ENCODE measurements at regions not wholly inside any gene's neighbourhood (a gene's known extent, or its start where the extent isn't known, plus 50 kb on each side); places are given as distances from the start of the nearest gene placed in this dataset.

DNA sequence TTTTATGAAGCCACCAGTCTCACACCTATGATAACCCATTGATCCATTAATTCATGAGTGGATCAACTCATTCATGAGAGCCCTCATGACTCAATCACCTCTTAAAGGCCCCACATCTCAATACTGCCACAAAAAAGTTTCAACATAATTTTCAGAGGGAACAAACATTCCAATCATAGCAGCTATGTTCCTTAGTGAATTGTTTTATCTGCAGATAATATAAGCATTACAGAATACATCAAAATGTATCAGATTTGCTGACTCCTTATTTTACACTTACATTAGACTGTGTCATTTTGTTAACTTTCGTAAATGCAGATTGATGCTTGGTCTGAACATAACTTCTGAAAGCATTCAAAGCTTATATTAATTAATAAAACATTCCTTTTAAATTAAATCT, 155.3 kb upstream of the MBNL1 start:
- intact Hi-C loops (cut with DNase I) = no loop called here
- DNase-seq = no peak
- Histone ChIP-seq H3K9ac (ENCODE audit: low read depth in 2 of 2, low read length in 2 of 2) (no peak overlapping the region), H3K9me3 (no peaks in the 10 kb centered on the region), H3K27ac (no peak overlapping the region), H3K27me3 (no peaks in the 10 kb centered on the region), H3K4me1 (no peaks in the 10 kb centered on the region), H3K4me3 (no peak overlapping the region), H3K36me3 (no peaks in the 10 kb centered on the region)
- TF ChIP-seq, protein P1, sequence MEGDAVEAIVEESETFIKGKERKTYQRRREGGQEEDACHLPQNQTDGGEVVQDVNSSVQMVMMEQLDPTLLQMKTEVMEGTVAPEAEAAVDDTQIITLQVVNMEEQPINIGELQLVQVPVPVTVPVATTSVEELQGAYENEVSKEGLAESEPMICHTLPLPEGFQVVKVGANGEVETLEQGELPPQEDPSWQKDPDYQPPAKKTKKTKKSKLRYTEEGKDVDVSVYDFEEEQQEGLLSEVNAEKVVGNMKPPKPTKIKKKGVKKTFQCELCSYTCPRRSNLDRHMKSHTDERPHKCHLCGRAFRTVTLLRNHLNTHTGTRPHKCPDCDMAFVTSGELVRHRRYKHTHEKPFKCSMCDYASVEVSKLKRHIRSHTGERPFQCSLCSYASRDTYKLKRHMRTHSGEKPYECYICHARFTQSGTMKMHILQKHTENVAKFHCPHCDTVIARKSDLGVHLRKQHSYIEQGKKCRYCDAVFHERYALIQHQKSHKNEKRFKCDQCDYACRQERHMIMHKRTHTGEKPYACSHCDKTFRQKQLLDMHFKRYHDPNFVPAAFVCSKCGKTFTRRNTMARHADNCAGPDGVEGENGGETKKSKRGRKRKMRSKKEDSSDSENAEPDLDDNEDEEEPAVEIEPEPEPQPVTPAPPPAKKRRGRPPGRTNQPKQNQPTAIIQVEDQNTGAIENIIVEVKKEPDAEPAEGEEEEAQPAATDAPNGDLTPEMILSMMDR (IDR thresholded peaks at IDR 0.05) = no peak

DNA sequence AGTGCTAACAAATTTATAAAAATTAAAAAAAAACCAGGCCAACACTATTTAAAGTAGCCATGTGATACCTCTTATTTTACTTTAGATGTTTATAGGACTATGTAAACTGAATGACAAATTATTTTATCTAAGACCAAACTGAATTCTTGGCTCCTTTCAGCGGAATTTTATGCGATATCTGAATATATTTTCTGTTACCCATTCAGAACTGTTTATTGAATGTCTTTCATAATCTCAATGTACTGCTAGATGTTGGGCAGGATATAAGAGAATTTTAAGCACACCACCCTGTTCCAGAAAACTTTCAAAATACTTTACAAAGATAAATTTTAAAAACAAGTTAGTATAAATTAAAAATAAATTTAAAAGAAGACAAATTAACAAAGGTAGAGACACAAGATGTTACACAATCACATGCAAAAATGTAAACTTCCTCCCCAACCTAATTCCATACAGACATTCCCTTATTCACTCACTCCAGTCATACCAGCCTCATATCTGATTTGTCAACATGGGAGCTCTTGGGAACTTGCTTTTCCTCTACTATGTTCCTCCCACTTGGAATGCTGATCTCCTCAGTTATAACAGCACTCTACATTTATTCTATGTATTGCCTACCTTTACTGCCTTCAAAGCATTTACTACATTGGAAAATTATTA, 154.6 kb upstream of the MBNL1 start:
- intact Hi-C loops (cut with DNase I) = no loop called here

DNA sequence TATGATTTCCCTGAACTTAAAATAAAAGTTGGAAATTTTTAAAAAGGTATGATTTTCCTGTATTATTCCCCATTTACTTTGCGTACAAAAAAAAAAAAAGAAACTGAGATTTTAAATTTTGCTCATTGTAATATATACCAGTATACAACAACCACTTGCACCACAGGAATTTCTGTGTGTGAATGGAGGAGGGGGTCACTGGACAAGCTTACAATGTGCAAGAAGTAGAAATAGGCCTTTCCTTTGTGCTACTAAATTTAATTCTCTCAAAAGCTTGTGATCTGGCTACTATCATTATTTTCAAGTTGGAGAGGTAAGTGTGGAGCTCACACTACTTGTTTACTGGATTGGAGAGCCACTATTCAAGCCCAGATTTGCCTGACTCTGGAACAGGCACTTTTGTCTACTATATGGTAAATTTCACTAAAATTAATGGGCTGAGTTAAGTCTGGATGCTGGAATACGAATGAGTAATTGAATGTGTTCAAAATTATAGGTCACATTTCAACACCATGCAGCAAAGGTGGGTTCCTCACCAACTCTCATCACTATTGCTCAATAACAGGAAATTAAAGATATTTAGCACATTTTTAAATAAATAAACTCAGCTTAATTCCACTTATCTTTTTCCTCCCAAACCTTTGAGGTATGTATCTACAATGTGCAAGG, 148.0 kb upstream of the MBNL1 start:
- no peaks in the 10 kb centered on the region for H3K4me1 ChIP-seq
- no peaks in the 10 kb centered on the region for H3K27me3 ChIP-seq
- no peak for DNase-seq
- intact Hi-C loops (cut with DNase I) = no loop called here
- no peaks in the 10 kb centered on the region for H3K9me3 ChIP-seq
- no peak overlapping the region for H3K27ac ChIP-seq
- H3K4me3 ChIP-seq = no peak overlapping the region
- TF ChIP-seq, protein P1 (IDR thresholded peaks at IDR 0.05) = no peak
- no peak overlapping the region for H3K9ac ChIP-seq (ENCODE audit: low read depth in 2 of 2, low read length in 2 of 2)
- no peaks in the 10 kb centered on the region for H3K36me3 ChIP-seq

More for the DNA sequence above, 154.6 kb upstream of the MBNL1 start:
- H3K9ac ChIP-seq (ENCODE audit: low read depth in 2 of 2, low read length in 2 of 2) = no peak overlapping the region
- no peaks in the 10 kb centered on the region for H3K4me1 ChIP-seq
- H3K36me3 ChIP-seq = no peaks in the 10 kb centered on the region
- no peak overlapping the region for H3K4me3 ChIP-seq
- H3K27me3 ChIP-seq = no peaks in the 10 kb centered on the region
- DNase-seq = no peak
- TF ChIP-seq, protein P1 (IDR thresholded peaks at IDR 0.05) = no peak
- no peaks in the 10 kb centered on the region for H3K9me3 ChIP-seq
- H3K27ac ChIP-seq = no peak overlapping the region

DNA sequence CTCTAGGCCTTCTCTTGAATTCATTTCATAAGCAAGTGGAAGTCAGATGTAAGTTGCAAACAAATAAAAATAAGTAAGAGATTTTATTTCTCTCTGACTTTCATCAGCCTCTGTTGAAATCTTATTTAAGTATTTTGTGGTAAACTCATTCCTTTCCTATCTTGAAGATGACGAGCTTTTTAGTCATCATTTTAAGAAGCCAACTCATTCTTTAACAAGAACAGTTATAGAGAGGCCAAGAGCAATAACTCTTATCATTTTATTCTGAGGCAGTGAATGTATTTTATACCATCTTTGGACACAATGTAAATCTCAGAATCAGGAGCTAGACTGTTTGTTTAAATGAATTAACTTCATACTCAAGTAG, 147.5 kb upstream of the MBNL1 start:
- H3K27ac ChIP-seq = no peak overlapping the region
- TF ChIP-seq, protein P1 (IDR thresholded peaks at IDR 0.05) = no peak
- H3K4me1 ChIP-seq = no peaks in the 10 kb centered on the region
- H3K27me3 ChIP-seq = no peaks in the 10 kb centered on the region
- no peak overlapping the region for H3K4me3 ChIP-seq
- H3K36me3 ChIP-seq = no peaks in the 10 kb centered on the region
- no peak for DNase-seq
- H3K9ac ChIP-seq (ENCODE audit: low read depth in 2 of 2, low read length in 2 of 2) = no peak overlapping the region
- intact Hi-C loops (cut with DNase I) = no loop called here
- H3K9me3 ChIP-seq = no peaks in the 10 kb centered on the region

DNA sequence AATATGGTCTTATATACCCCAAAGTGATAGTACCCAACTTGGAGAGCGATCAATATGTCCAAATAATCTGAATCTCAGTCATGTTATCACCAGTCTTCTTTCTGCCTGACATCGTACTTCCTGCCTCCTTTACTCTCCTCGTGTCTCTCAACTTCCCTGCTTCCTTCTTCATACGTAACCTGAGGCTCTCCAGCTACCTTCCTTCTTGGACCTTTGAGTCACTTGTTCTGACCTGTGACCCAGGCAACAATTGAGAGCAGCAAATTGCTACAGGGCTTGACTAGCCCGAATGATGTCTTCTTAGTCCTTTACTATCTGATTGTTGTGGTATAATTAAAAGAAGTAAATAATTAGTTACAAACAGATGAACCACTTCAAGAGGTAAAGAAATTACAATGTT, 145.9 kb upstream of the MBNL1 start:
- Histone ChIP-seq H3K27me3 (no peaks in the 10 kb centered on the region), H3K9me3 (no peaks in the 10 kb centered on the region), H3K27ac (no peak overlapping the region), H3K36me3 (no peaks in the 10 kb centered on the region), H3K4me3 (no peak overlapping the region), H3K9ac (ENCODE audit: low read depth in 2 of 2, low read length in 2 of 2) (no peak overlapping the region), H3K4me1 (no peaks in the 10 kb centered on the region)
- intact Hi-C loops (cut with DNase I) = no loop called here
- DNase-seq = no peak
- TF ChIP-seq, protein P1 (IDR thresholded peaks at IDR 0.05) = no peak

Data from colonic mucosa (tissue), 4 donors.